ENCODE measurements at regions not wholly inside any gene's neighbourhood (a gene's known extent, or its start where the extent isn't known, plus 50 kb on each side); places are given as distances from the start of the nearest gene placed in this dataset.

GRCh38 chr15:81948751-81949150 is 97.1 kb downstream of the MEX3B start:
- TF ChIP-seq REST (IDR thresholded peaks at IDR 0.05; ENCODE audit: insufficient read depth in 1 of 2, low read depth in 2 of 2, low read length in 1 of 2) = no peak
- TF ChIP-seq, protein P1, sequence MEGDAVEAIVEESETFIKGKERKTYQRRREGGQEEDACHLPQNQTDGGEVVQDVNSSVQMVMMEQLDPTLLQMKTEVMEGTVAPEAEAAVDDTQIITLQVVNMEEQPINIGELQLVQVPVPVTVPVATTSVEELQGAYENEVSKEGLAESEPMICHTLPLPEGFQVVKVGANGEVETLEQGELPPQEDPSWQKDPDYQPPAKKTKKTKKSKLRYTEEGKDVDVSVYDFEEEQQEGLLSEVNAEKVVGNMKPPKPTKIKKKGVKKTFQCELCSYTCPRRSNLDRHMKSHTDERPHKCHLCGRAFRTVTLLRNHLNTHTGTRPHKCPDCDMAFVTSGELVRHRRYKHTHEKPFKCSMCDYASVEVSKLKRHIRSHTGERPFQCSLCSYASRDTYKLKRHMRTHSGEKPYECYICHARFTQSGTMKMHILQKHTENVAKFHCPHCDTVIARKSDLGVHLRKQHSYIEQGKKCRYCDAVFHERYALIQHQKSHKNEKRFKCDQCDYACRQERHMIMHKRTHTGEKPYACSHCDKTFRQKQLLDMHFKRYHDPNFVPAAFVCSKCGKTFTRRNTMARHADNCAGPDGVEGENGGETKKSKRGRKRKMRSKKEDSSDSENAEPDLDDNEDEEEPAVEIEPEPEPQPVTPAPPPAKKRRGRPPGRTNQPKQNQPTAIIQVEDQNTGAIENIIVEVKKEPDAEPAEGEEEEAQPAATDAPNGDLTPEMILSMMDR (IDR thresholded peaks at IDR 0.05) = no peak
- TF ChIP-seq SIN3A (IDR thresholded peaks at IDR 0.05; ENCODE audit: borderline replicate concordance, insufficient read depth, low read depth, low read length) = no peak
- no peak for TF ChIP-seq POLR2AphosphoS5 (IDR thresholded peaks at IDR 0.05; ENCODE audit: low read depth, low read length)
